ENCODE measurements at regions not wholly inside any gene's neighbourhood (a gene's known extent, or its start where the extent isn't known, plus 50 kb on each side); places are given as distances from the start of the nearest gene placed in this dataset.

GRCh38 chr17:14901376-14901775, 363.8 kb downstream of the PMP22 start:
- no peak for DNase-seq (ENCODE audit: low spot score)

GRCh38 chr17:14886200-14886739, 378.9 kb downstream of the PMP22 start:
- DNase-seq (ENCODE audit: low spot score): no peak

DNA sequence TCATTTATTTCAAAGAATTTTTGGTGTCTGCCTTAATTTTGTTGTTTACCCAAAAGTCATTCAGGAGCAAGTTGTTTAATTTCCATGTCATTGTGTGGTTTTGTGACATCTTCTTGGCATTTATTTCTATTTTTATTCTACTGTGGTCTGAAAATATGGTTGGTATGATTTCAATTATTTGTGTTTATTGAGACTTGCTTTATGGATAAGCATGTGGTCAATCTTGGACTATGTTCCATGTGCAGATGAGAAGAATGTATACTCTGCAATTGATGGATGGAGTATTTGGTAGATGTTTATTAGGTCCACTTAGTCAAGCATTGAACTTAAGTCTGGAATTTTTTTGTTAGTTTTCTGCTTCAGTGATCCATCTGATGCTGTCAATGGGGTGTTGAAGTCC, 383.0 kb downstream of the PMP22 start:
- DNase-seq (ENCODE audit: low spot score): no peak

- DNase-seq (ENCODE audit: low spot score): no peak
Observed at GRCh38 chr17:14875557-14876412, 389.3 kb downstream of the PMP22 start.

- DNase-seq (ENCODE audit: low spot score): no peak
Observed at GRCh38 chr17:14873996-14874395, 391.1 kb downstream of the PMP22 start.

DNA sequence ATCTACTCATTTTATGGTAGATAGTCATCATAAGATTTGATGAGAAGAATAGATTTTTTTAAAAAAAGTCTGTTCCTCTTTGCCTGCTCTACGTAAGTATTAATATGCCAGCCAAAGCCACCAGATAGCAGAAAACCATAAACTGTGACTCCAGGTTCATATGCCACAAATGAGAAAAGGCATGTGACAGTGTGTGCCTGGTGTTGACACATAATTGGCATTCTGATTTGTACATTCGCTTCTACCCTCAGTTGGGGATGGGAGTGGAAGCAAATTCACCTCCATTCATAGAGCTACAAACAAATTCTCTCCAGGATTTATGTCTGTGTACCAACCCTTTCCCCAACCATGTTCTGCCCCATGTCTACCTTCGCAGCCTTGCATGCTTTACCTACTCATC, 391.6 kb downstream of the PMP22 start:
- DNase-seq (ENCODE audit: low spot score): no peak

GRCh38 chr17:14871921-14872320, 393.2 kb downstream of the PMP22 start:
- DNase-seq (ENCODE audit: low spot score): no peak

- no peak for DNase-seq (ENCODE audit: low spot score)
Observed at GRCh38 chr17:14866266-14866665, 398.9 kb downstream of the PMP22 start.

DNA sequence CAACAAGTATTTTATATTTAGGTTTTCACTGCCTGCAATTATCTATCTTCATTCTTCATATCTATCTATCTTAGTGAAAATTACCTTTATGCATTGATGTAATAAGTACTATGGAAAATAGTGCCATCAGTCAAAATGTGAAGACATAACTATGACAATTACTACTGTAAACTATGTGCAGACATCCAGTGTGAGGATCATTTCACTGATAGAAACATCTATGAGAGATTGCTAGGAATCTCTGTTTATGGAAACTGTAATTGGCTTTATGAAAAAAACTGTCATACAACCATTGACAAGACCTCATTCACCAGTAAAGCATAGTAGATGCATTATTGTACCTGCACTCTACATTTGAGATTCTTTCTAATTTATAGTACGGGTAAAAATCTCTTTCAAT, 401.0 kb downstream of the PMP22 start:
- DNase-seq (ENCODE audit: low spot score): no peak

DNA sequence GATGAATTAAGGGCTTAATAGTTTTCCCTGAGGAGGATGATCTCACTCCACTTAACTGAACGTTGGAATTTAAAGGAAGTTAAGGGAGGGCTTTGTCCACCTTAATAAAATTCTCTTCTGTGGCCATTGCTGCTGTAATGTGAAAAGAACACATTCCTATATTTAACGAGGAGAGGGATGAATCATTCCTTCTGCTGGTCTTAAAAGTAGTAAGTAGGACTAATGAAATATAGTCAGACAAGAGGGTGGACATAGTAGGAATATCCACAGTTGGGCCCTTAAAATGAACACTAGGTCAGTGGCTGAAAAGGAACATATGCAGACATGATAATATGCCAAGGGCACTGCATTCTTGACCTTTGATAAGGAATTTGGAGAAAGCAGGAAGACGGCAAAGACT, 405.6 kb downstream of the PMP22 start:
- DNase-seq (ENCODE audit: low spot score): no peak

DNA sequence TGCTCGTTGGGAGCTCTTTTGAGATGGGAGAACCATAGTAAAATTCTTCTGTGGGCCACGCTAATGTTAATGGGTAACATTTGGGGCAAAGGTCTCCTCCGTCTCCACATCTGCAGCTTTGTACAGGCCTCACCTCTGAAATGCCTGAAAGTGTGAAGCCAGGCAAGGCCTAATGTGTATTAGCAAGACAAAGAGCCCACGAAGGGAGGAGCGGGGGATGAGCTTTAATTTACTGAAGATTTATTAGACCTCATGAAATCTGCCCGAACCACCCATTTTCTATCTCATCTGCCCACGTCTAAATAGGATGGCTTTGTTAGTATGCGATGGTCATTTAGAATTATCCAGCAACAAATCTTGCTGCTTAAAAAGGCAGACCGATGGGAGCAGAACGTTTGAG, 408.9 kb downstream of the PMP22 start:
- no peak for DNase-seq (ENCODE audit: low spot score)

GRCh38 chr17:14854691-14855090, 410.4 kb downstream of the PMP22 start:
- DNase-seq (ENCODE audit: low spot score): no peak

- no peak for DNase-seq (ENCODE audit: low spot score)
Observed at GRCh38 chr17:14845591-14846281, 419.4 kb downstream of the PMP22 start.

GRCh38 chr17:14843086-14843795, 421.9 kb downstream of the PMP22 start:
- DNase-seq (ENCODE audit: low spot score): no peak

DNA sequence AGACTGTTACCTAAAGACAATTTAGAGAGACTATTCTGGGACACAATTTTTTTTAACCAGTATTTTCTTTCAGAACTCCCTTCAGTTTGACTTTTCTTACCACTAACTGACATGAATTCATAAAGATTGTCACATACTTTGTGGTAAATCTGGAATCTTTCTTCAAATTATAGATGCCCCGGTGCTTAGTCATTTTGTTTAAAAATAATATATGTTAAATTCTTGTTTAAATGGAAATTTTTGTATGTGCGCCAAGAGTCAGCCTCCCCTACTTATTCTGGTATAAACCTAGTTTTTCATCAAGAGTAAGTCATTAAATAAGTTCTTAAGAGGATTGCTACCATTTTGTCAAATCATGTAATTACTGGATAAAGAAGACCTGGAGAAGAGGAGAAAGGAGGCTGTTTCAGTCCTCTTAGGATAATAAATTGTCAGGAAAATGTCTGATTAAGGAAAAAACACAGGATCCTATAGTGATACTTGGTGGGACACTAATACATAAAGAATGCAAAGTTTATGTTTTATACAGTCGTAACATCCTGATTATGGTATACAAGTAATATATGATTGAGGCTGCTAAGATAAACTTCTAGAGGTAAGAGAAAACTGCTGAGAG, 424.4 kb downstream of the PMP22 start:
- DNase-seq (ENCODE audit: low spot score): no peak

GRCh38 chr17:14838567-14838966, 426.6 kb downstream of the PMP22 start:
- no peak for DNase-seq (ENCODE audit: low spot score)

GRCh38 chr17:14833201-14833785, 431.8 kb downstream of the PMP22 start:
- DNase-seq (ENCODE audit: low spot score): no peak

- no peak for DNase-seq (ENCODE audit: low spot score)
Observed at GRCh38 chr17:14831491-14831890, 433.6 kb downstream of the PMP22 start.

- DNase-seq (ENCODE audit: low spot score): no peak
Observed at GRCh38 chr17:14827396-14827919, 437.7 kb downstream of the PMP22 start.

- DNase-seq (ENCODE audit: low spot score): no peak
Observed at GRCh38 chr17:14826358-14826757, 438.8 kb downstream of the PMP22 start.

DNA sequence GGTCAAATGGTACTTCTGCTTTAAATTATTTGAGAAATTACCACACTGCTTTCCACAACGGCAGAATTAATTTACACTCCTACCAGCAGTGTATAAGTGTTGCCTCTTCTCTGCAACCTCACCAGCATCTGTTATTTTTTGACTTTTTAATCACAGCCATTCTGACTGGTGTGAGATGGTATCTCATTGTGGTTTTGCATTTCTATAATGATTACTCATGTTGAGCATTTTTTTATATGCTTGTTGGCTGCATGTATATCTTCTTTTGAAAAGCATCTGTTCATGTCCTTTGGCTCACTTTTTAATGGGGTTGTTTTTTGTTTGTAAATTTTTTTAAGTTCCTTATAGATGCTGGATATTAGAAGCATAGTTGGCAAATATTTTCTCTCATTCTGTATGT, 446.7 kb downstream of the PMP22 start:
- no peak for DNase-seq (ENCODE audit: low spot score)
